Endothelial cell (in vitro differentiated cells): ENCODE measurements at regions not wholly inside any gene's neighbourhood (a gene's known extent, or its start where the extent isn't known, plus 50 kb on each side); places are given as distances from the start of the nearest gene placed in this dataset.

Experiments
- DNase-seq: peaks from one replicate; pipeline ENCODE4 v3.0.0; 2021; ENCODE audit warnings: low spot score
- H3K27ac Mint-ChIP-seq: one replicate; pipeline ENCODE4 v1.8.0; 2021; ENCODE audit warnings: mixed read lengths, inconsistent platforms; ENCODE audit not compliant: unreplicated experiment
- H3K27me3 Mint-ChIP-seq: one replicate; pipeline ENCODE4 v1.8.0; 2021; ENCODE audit warnings: mild to moderate bottlenecking, moderate library complexity, mixed read lengths, inconsistent platforms; ENCODE audit not compliant: unreplicated experiment
- H3K36me3 Mint-ChIP-seq: one replicate; pipeline ENCODE4 v1.8.0; 2021; ENCODE audit warnings: mild to moderate bottlenecking, low read depth, mixed read lengths, inconsistent platforms; ENCODE audit not compliant: unreplicated experiment
- H3K4me1 Mint-ChIP-seq: one replicate; pipeline ENCODE4 v1.8.0; 2021; ENCODE audit warnings: mild to moderate bottlenecking, mixed read lengths, inconsistent platforms; ENCODE audit not compliant: unreplicated experiment
- H3K4me3 Mint-ChIP-seq: one replicate; pipeline ENCODE4 v1.8.0; 2021; ENCODE audit warnings: mild to moderate bottlenecking, mixed read lengths, inconsistent platforms; ENCODE audit not compliant: unreplicated experiment
- H3K9me3 Mint-ChIP-seq: one replicate; pipeline ENCODE4 v1.8.0; 2021; ENCODE audit warnings: mixed read lengths, inconsistent platforms; ENCODE audit not compliant: unreplicated experiment
- TF ChIP-seq, protein P1 (sequence below): fragments of 200-600 bp; sonication (generic); IDR thresholded peaks from one replicate; pipeline ENCODE4 v1.5.0; 2021; ENCODE audit warnings: antibody characterized with exemption; ENCODE audit not compliant: unreplicated experiment

DNA sequence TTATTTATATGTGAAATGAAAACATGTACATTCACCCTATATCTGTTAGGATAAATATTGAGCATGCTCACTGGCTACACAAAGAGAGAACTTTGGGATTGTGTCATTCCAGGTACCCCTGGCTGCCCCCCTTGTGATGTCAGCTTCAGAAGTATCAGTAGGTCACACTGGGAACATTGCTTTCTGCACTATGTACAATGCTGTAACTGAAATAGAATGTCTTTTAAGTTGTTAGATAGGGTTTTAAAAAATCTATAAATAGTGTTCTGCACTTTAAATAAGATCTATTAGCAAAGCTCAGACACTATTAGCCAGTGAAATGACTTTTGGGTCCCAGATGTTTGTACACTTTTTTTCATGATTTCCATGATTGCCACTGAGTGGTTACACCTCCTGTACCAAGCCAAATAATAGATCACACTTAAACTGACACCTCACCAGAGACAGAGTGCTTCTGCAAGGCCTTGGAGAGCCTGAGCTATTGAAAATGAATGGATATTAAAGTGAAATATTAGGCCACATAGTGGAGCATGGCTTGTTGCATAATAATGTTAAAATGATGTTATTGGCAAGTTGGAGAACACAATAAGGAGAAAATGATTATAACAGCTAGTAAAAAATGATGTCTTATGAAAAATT is 297.0 kb upstream of the NXPH2 start:
- H3K27me3 Mint-ChIP-seq, result no peaks in the 10 kb centered on the region
- DNase-seq, result no peak
- TF ChIP-seq, protein P1, sequence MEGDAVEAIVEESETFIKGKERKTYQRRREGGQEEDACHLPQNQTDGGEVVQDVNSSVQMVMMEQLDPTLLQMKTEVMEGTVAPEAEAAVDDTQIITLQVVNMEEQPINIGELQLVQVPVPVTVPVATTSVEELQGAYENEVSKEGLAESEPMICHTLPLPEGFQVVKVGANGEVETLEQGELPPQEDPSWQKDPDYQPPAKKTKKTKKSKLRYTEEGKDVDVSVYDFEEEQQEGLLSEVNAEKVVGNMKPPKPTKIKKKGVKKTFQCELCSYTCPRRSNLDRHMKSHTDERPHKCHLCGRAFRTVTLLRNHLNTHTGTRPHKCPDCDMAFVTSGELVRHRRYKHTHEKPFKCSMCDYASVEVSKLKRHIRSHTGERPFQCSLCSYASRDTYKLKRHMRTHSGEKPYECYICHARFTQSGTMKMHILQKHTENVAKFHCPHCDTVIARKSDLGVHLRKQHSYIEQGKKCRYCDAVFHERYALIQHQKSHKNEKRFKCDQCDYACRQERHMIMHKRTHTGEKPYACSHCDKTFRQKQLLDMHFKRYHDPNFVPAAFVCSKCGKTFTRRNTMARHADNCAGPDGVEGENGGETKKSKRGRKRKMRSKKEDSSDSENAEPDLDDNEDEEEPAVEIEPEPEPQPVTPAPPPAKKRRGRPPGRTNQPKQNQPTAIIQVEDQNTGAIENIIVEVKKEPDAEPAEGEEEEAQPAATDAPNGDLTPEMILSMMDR, result no peak
- H3K36me3 Mint-ChIP-seq, result no peaks in the 10 kb centered on the region
- H3K27ac Mint-ChIP-seq, result no peak overlapping the region
- no peak overlapping the region for H3K4me3 Mint-ChIP-seq
- no peaks in the 10 kb centered on the region for H3K9me3 Mint-ChIP-seq
- no peaks in the 10 kb centered on the region for H3K4me1 Mint-ChIP-seq

DNA sequence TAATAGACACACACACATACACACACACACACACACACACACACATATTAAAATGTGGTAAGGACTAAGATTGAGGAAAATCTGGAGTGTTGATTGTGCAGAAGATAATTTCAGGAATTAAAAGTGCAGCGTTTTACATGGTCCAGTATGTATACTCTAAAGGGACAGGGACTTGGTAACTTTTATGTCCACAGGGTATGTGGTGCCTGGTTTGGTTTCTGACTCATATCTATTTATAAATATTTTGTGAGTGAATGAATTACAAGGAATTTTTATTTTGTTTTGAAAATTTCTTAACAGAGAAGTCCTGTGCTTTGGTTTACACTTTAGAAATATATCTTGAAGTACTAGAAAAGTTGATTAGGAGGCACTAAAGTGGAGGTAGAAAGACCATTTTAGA is 287.7 kb upstream of the NXPH2 start:
- DNase-seq, result no peak
- Mint-ChIP-seq H3K4me3 (no peak overlapping the region), H3K4me1 (no peaks in the 10 kb centered on the region), H3K27me3 (peaks cover 2% of the 10 kb centered on the region), H3K9me3 (no peaks in the 10 kb centered on the region), H3K27ac (no peak overlapping the region), H3K36me3 (no peaks in the 10 kb centered on the region)
- TF ChIP-seq, protein P1, result no peak

DNA sequence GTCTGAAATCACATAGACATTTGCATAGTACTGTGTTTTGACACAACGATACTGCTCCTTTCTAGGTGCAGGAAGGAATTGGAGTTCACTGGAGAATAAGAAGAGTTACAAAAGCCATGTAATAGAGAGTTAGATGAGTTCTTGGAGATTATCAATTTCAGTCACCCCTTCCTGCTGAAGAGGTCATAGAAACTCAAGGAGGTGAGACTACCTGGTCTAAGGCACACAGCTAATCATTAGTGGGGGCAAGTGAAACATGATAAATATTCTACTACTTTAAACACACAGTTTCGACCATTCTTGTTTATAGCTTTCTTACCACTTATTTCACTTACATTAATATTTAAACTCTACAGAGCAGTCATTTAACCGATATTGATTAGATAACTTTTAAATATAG is 286.9 kb upstream of the NXPH2 start:
- Mint-ChIP-seq H3K27me3 (peaks cover 2% of the 10 kb centered on the region), H3K36me3 (no peaks in the 10 kb centered on the region), H3K27ac (no peak overlapping the region), H3K9me3 (no peaks in the 10 kb centered on the region), H3K4me1 (no peaks in the 10 kb centered on the region), H3K4me3 (no peak overlapping the region)
- DNase-seq, result no peak
- TF ChIP-seq, protein P1, result no peak

DNA sequence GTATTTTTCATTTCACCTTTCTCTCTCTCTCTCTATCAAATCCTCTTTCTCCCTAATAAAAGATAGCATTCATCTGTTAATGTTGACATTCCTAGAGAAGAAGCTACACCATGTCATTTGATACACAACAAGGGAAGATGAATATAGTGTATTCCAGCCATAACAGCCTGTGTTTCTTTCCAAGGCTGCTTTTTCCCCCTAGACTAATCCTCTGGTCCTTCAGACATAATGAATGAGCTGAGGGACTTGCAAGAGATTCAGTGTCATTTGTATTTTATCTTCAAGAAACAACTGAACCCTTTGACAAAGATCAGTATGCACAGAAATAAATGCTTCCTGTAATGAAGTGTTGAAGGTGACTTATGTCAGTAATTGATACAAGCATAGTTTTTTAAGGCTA is 284.0 kb upstream of the NXPH2 start:
- no peak overlapping the region for H3K4me3 Mint-ChIP-seq
- no peak for DNase-seq
- TF ChIP-seq, protein P1, result no peak
- no peaks in the 10 kb centered on the region for H3K4me1 Mint-ChIP-seq
- H3K36me3 Mint-ChIP-seq, result no peaks in the 10 kb centered on the region
- H3K9me3 Mint-ChIP-seq, result no peaks in the 10 kb centered on the region
- peaks cover 2% of the 10 kb centered on the region for H3K27me3 Mint-ChIP-seq
- H3K27ac Mint-ChIP-seq, result no peak overlapping the region

DNA sequence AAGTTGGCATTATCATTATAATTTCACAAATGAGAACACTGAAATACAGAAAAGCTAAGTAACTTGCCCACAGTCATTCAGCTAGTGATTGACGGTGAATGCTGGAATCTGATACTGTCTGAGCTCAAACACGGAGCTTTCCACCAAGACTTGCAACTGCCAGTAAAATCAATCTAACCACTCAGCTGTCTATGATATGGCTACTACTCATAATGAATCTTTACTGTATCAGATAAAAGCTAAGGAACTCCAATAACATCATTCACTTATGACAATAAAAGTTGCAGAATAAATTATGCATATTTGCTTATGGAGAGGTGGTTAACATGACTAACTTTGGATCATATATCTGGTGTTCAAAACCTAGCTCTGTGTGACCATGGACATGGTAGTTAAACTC is 279.4 kb upstream of the NXPH2 start:
- Mint-ChIP-seq H3K4me3 (no peak overlapping the region), H3K27me3 (no peaks in the 10 kb centered on the region), H3K9me3 (no peaks in the 10 kb centered on the region), H3K36me3 (no peaks in the 10 kb centered on the region), H3K27ac (no peak overlapping the region), H3K4me1 (no peaks in the 10 kb centered on the region)
- TF ChIP-seq, protein P1, result no peak
- DNase-seq, result no peak
